ENCODE measurements at regions not wholly inside any gene's neighbourhood (a gene's known extent, or its start where the extent isn't known, plus 50 kb on each side); places are given as distances from the start of the nearest gene placed in this dataset.

GRCh38 chr12:131369094-131369845 lies 341.6 kb upstream of the SFSWAP start:
- TF ChIP-seq, protein P1, sequence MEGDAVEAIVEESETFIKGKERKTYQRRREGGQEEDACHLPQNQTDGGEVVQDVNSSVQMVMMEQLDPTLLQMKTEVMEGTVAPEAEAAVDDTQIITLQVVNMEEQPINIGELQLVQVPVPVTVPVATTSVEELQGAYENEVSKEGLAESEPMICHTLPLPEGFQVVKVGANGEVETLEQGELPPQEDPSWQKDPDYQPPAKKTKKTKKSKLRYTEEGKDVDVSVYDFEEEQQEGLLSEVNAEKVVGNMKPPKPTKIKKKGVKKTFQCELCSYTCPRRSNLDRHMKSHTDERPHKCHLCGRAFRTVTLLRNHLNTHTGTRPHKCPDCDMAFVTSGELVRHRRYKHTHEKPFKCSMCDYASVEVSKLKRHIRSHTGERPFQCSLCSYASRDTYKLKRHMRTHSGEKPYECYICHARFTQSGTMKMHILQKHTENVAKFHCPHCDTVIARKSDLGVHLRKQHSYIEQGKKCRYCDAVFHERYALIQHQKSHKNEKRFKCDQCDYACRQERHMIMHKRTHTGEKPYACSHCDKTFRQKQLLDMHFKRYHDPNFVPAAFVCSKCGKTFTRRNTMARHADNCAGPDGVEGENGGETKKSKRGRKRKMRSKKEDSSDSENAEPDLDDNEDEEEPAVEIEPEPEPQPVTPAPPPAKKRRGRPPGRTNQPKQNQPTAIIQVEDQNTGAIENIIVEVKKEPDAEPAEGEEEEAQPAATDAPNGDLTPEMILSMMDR (IDR thresholded peaks at IDR 0.05; ENCODE audit: unreplicated experiment): no peak
- no peaks in the 10 kb centered on the region for H3K4me1 Mint-ChIP-seq
- H3K9me3 Mint-ChIP-seq: no peaks in the 10 kb centered on the region
- H3K27me3 Mint-ChIP-seq (ENCODE audit: low read depth): peaks cover 13% of the 10 kb centered on the region
- no peaks in the 10 kb centered on the region for H3K36me3 Mint-ChIP-seq
- DNase-seq (ENCODE audit: low spot score in 2 of 2, unreplicated experiment in 2 of 2): no peak
- no peak overlapping the region for H3K4me3 Mint-ChIP-seq
- no peak overlapping the region for H3K27ac Mint-ChIP-seq

GRCh38 chr12:131370321-131370720 lies 340.6 kb upstream of the SFSWAP start:
- no peak for DNase-seq (ENCODE audit: low spot score in 2 of 2, unreplicated experiment in 2 of 2)
- no peaks in the 10 kb centered on the region for H3K9me3 Mint-ChIP-seq
- no peak overlapping the region for H3K4me3 Mint-ChIP-seq
- peaks cover 9% of the 10 kb centered on the region for H3K27me3 Mint-ChIP-seq (ENCODE audit: low read depth)
- TF ChIP-seq, protein P1 (IDR thresholded peaks at IDR 0.05; ENCODE audit: unreplicated experiment): no peak
- no peaks in the 10 kb centered on the region for H3K4me1 Mint-ChIP-seq
- no peak overlapping the region for H3K27ac Mint-ChIP-seq
- no peaks in the 10 kb centered on the region for H3K36me3 Mint-ChIP-seq

DNA sequence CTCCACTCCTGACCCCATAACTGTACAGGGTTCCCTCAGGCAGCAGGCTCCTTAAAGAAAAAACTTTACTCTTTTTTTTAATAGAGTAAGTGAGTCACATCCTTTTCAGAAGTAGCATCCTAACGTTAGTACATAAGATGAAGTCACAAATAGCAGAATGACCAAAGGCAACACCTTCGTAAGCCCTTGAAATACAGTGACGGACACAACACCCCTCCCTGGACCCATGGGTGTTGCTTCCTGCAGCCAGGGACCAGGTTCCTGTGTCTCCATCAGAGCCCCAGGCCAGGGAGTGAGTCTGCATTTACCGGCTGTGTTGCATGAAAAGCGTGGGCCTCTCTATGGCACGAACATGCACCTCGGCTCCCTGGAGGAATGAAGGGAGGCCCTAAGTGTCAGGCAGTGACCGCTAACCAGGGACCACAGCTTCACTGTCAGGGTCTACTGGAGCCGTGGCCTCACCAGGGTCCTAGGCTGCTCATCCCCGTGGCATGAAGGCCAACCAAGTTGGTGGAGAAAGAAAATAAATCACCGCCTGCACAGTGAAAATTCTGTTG lies 340.0 kb upstream of the SFSWAP start:
- TF ChIP-seq, protein P1 (IDR thresholded peaks at IDR 0.05; ENCODE audit: unreplicated experiment): no peak
- H3K36me3 Mint-ChIP-seq: no peaks in the 10 kb centered on the region
- peaks cover 4% of the 10 kb centered on the region for H3K27me3 Mint-ChIP-seq (ENCODE audit: low read depth)
- no peaks in the 10 kb centered on the region for H3K9me3 Mint-ChIP-seq
- no peaks in the 10 kb centered on the region for H3K4me1 Mint-ChIP-seq
- H3K4me3 Mint-ChIP-seq: no peak overlapping the region
- no peak for DNase-seq (ENCODE audit: low spot score in 2 of 2, unreplicated experiment in 2 of 2)
- H3K27ac Mint-ChIP-seq: no peak overlapping the region

DNA sequence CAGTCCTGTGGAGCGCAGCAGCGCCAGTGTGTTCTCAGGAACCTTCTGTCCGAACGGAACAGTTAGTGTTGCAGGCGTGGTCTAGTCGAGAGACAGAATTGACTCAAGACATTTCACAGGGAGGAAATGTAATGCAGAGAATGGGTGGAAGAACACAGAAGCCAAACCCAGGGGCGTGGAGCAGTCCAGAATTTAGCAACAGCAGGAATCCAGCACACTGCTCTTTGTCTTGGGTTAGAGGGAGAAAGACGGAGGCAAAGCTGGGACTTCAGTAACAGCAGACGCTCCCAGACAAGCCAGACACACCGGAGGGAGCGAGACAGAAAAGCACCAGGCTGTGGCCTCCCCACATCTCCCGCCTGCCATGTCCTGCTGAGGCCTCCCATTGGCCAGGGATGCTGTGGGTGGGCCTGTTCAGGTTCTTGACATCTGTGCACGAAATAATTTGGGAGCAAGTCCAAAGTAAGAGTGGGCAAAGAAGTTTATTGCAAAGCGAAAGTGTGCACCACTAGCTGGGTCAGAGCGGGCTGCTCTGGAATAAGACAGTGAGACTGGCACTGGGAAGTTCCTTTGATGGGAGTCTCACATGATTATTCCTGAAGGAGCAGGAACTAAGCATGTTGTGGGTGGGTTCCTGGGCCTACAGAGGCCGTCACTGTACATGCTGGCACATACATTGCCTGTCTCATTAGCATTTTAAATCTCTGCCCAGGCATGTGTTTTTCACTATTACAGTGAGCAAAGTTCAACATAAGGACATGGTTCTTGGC lies 339.3 kb upstream of the SFSWAP start:
- no peak for DNase-seq (ENCODE audit: low spot score in 2 of 2, unreplicated experiment in 2 of 2)
- H3K4me1 Mint-ChIP-seq: no peaks in the 10 kb centered on the region
- H3K27ac Mint-ChIP-seq: no peak overlapping the region

DNA sequence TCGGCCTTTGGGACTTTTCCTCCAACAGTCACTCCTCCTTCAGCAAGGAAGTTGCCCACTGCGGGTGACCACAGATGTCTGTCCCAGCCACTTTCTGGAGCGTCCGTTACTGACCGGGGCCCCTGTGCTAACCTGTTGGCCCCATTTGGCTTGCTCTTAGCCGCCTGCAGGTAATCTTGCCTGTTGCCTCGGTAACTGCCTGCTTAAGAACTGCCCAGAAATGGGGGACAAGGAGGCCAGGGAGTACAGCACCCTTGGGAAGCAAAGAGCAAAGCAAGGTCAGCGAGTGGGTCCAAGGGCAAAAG lies 338.8 kb upstream of the SFSWAP start:
- DNase-seq (ENCODE audit: low spot score in 2 of 2, unreplicated experiment in 2 of 2): peak in 1 of 2 experiments; percentile 33
- Mint-ChIP-seq H3K9me3 (no peaks in the 10 kb centered on the region), H3K27me3 (ENCODE audit: low read depth) (peaks cover 9% of the 10 kb centered on the region), H3K4me1 (no peaks in the 10 kb centered on the region), H3K27ac (no peak overlapping the region), H3K4me3 (no peak overlapping the region), H3K36me3 (no peaks in the 10 kb centered on the region)
- TF ChIP-seq, protein P1 (IDR thresholded peaks at IDR 0.05; ENCODE audit: unreplicated experiment): no peak

More for the DNA sequence above, 339.3 kb upstream of the SFSWAP start:
- TF ChIP-seq, protein P1 (IDR thresholded peaks at IDR 0.05; ENCODE audit: unreplicated experiment): no peak
- Mint-ChIP-seq H3K9me3 (no peaks in the 10 kb centered on the region), H3K4me3 (no peak overlapping the region), H3K27me3 (ENCODE audit: low read depth) (peaks cover 4% of the 10 kb centered on the region), H3K36me3 (no peaks in the 10 kb centered on the region)
